ENCODE measurements at regions not wholly inside any gene's neighbourhood (a gene's known extent, or its start where the extent isn't known, plus 50 kb on each side); places are given as distances from the start of the nearest gene placed in this dataset.
"Not testable (repeated sequence)": the region's sequence is repeated elsewhere in the genome, so short reads cannot be mapped to it uniquely, and the experiment has no call there.

- Histone ChIP-seq H3K9me3 (ENCODE audit: low read length) (no peaks in the 10 kb centered on the region), H3K27me3 (ENCODE audit: control insufficient read depth in 1 of 2, insufficient read depth in 2 of 2, low read length in 2 of 2) (no peaks in the 10 kb centered on the region), H3K4me1 (ENCODE audit: insufficient read depth, low read length) (no peaks in the 10 kb centered on the region), H3K9ac (ENCODE audit: low read length) (no peak overlapping the region), H3K27ac (ENCODE audit: low read depth, low read length) (no peak overlapping the region), H3K36me3 (ENCODE audit: insufficient read depth, low read length) (no peaks in the 10 kb centered on the region), H3K4me3 (ENCODE audit: low read depth in 1 of 2, low read length in 2 of 2) (no peak overlapping the region)
These were observed 229.9 kb upstream of the DAB2 start for GRCh38 chr5:39654715-39655114.

GRCh38 chr5:39652481-39652880, 227.7 kb upstream of the DAB2 start:
- not testable (repeated sequence) for H3K27me3 ChIP-seq (ENCODE audit: control insufficient read depth in 1 of 2, insufficient read depth in 2 of 2, low read length in 2 of 2); H3K4me1 ChIP-seq (ENCODE audit: insufficient read depth, low read length); H3K4me3 ChIP-seq (ENCODE audit: low read depth in 1 of 2, low read length in 2 of 2); H3K9me3 ChIP-seq (ENCODE audit: low read length); H3K27ac ChIP-seq (ENCODE audit: low read depth, low read length); H3K36me3 ChIP-seq (ENCODE audit: insufficient read depth, low read length); H3K9ac ChIP-seq (ENCODE audit: low read length)

GRCh38 chr5:39652036-39652435, 227.3 kb upstream of the DAB2 start:
- Histone ChIP-seq H3K36me3 (ENCODE audit: insufficient read depth, low read length) (no peaks in the 10 kb centered on the region), H3K9ac (ENCODE audit: low read length) (no peak overlapping the region), H3K27me3 (ENCODE audit: control insufficient read depth in 1 of 2, insufficient read depth in 2 of 2, low read length in 2 of 2) (no peaks in the 10 kb centered on the region), H3K4me1 (ENCODE audit: insufficient read depth, low read length) (no peaks in the 10 kb centered on the region), H3K27ac (ENCODE audit: low read depth, low read length) (no peak overlapping the region), H3K4me3 (ENCODE audit: low read depth in 1 of 2, low read length in 2 of 2) (no peak overlapping the region), H3K9me3 (ENCODE audit: low read length) (no peaks in the 10 kb centered on the region)

GRCh38 chr5:39650008-39650762, 225.4 kb upstream of the DAB2 start:
- Histone ChIP-seq H3K4me3 (ENCODE audit: low read depth in 1 of 2, low read length in 2 of 2) (no peak overlapping the region), H3K9me3 (ENCODE audit: low read length) (no peaks in the 10 kb centered on the region), H3K36me3 (ENCODE audit: insufficient read depth, low read length) (no peaks in the 10 kb centered on the region), H3K27me3 (ENCODE audit: control insufficient read depth in 1 of 2, insufficient read depth in 2 of 2, low read length in 2 of 2) (no peaks in the 10 kb centered on the region), H3K27ac (ENCODE audit: low read depth, low read length) (no peak overlapping the region), H3K4me1 (ENCODE audit: insufficient read depth, low read length) (no peaks in the 10 kb centered on the region), H3K9ac (ENCODE audit: low read length) (no peak overlapping the region)

- Histone ChIP-seq H3K36me3 (ENCODE audit: insufficient read depth, low read length) (no peaks in the 10 kb centered on the region), H3K4me3 (ENCODE audit: low read depth in 1 of 2, low read length in 2 of 2) (no peak overlapping the region), H3K27me3 (ENCODE audit: control insufficient read depth in 1 of 2, insufficient read depth in 2 of 2, low read length in 2 of 2) (no peaks in the 10 kb centered on the region), H3K9ac (ENCODE audit: low read length) (no peak overlapping the region), H3K4me1 (ENCODE audit: insufficient read depth, low read length) (no peaks in the 10 kb centered on the region), H3K9me3 (ENCODE audit: low read length) (no peaks in the 10 kb centered on the region), H3K27ac (ENCODE audit: low read depth, low read length) (no peak overlapping the region)
These were observed 224.1 kb upstream of the DAB2 start for GRCh38 chr5:39648848-39649227.

- Histone ChIP-seq H3K36me3 (ENCODE audit: insufficient read depth, low read length) (no peaks in the 10 kb centered on the region), H3K27me3 (ENCODE audit: control insufficient read depth in 1 of 2, insufficient read depth in 2 of 2, low read length in 2 of 2) (no peaks in the 10 kb centered on the region), H3K9ac (ENCODE audit: low read length) (no peak overlapping the region), H3K4me3 (ENCODE audit: low read depth in 1 of 2, low read length in 2 of 2) (no peak overlapping the region), H3K27ac (ENCODE audit: low read depth, low read length) (no peak overlapping the region), H3K9me3 (ENCODE audit: low read length) (no peaks in the 10 kb centered on the region), H3K4me1 (ENCODE audit: insufficient read depth, low read length) (no peaks in the 10 kb centered on the region)
These were observed 223.5 kb upstream of the DAB2 start for GRCh38 chr5:39648085-39648847.

- Histone ChIP-seq H3K27ac (ENCODE audit: low read depth, low read length) (no peak overlapping the region), H3K27me3 (ENCODE audit: control insufficient read depth in 1 of 2, insufficient read depth in 2 of 2, low read length in 2 of 2) (no peaks in the 10 kb centered on the region), H3K36me3 (ENCODE audit: insufficient read depth, low read length) (no peaks in the 10 kb centered on the region), H3K9me3 (ENCODE audit: low read length) (no peaks in the 10 kb centered on the region), H3K9ac (ENCODE audit: low read length) (no peak overlapping the region), H3K4me1 (ENCODE audit: insufficient read depth, low read length) (no peaks in the 10 kb centered on the region), H3K4me3 (ENCODE audit: low read depth in 1 of 2, low read length in 2 of 2) (no peak overlapping the region)
These were observed 215.8 kb upstream of the DAB2 start for GRCh38 chr5:39640552-39640951.

GRCh38 chr5:39639618-39640089, 214.9 kb upstream of the DAB2 start:
- Histone ChIP-seq H3K4me1 (ENCODE audit: insufficient read depth, low read length) (no peaks in the 10 kb centered on the region), H3K36me3 (ENCODE audit: insufficient read depth, low read length) (no peaks in the 10 kb centered on the region), H3K9me3 (ENCODE audit: low read length) (no peaks in the 10 kb centered on the region), H3K4me3 (ENCODE audit: low read depth in 1 of 2, low read length in 2 of 2) (no peak overlapping the region), H3K27ac (ENCODE audit: low read depth, low read length) (no peak overlapping the region), H3K27me3 (ENCODE audit: control insufficient read depth in 1 of 2, insufficient read depth in 2 of 2, low read length in 2 of 2) (no peaks in the 10 kb centered on the region), H3K9ac (ENCODE audit: low read length) (no peak overlapping the region)

GRCh38 chr5:39638813-39639212, 214.0 kb upstream of the DAB2 start:
- Histone ChIP-seq H3K9me3 (ENCODE audit: low read length) (no peaks in the 10 kb centered on the region), H3K27ac (ENCODE audit: low read depth, low read length) (no peak overlapping the region), H3K4me3 (ENCODE audit: low read depth in 1 of 2, low read length in 2 of 2) (no peak overlapping the region), H3K36me3 (ENCODE audit: insufficient read depth, low read length) (no peaks in the 10 kb centered on the region), H3K4me1 (ENCODE audit: insufficient read depth, low read length) (no peaks in the 10 kb centered on the region), H3K9ac (ENCODE audit: low read length) (no peak overlapping the region), H3K27me3 (ENCODE audit: control insufficient read depth in 1 of 2, insufficient read depth in 2 of 2, low read length in 2 of 2) (no peaks in the 10 kb centered on the region)

GRCh38 chr5:39633057-39633456, 208.3 kb upstream of the DAB2 start:
- Histone ChIP-seq H3K27ac (ENCODE audit: low read depth, low read length) (no peak overlapping the region), H3K9ac (ENCODE audit: low read length) (no peak overlapping the region), H3K9me3 (ENCODE audit: low read length) (no peaks in the 10 kb centered on the region), H3K27me3 (ENCODE audit: control insufficient read depth in 1 of 2, insufficient read depth in 2 of 2, low read length in 2 of 2) (no peaks in the 10 kb centered on the region), H3K36me3 (ENCODE audit: insufficient read depth, low read length) (no peaks in the 10 kb centered on the region), H3K4me1 (ENCODE audit: insufficient read depth, low read length) (no peaks in the 10 kb centered on the region), H3K4me3 (ENCODE audit: low read depth in 1 of 2, low read length in 2 of 2) (no peak overlapping the region)

- no peaks in the 10 kb centered on the region for H3K4me1 ChIP-seq (ENCODE audit: insufficient read depth, low read length)
- no peaks in the 10 kb centered on the region for H3K36me3 ChIP-seq (ENCODE audit: insufficient read depth, low read length)
- H3K27ac ChIP-seq (ENCODE audit: low read depth, low read length), result no peak overlapping the region
- no peaks in the 10 kb centered on the region for H3K27me3 ChIP-seq (ENCODE audit: control insufficient read depth in 1 of 2, insufficient read depth in 2 of 2, low read length in 2 of 2)
- H3K4me3 ChIP-seq (ENCODE audit: low read depth in 1 of 2, low read length in 2 of 2), result no peak overlapping the region
- no peaks in the 10 kb centered on the region for H3K9me3 ChIP-seq (ENCODE audit: low read length)
- no peak overlapping the region for H3K9ac ChIP-seq (ENCODE audit: low read length)
These were observed 207.2 kb upstream of the DAB2 start for GRCh38 chr5:39631958-39632357.

- H3K9me3 ChIP-seq (ENCODE audit: low read length), result no peaks in the 10 kb centered on the region
- no peak overlapping the region for H3K4me3 ChIP-seq (ENCODE audit: low read depth in 1 of 2, low read length in 2 of 2)
- H3K36me3 ChIP-seq (ENCODE audit: insufficient read depth, low read length), result no peaks in the 10 kb centered on the region
- H3K27ac ChIP-seq (ENCODE audit: low read depth, low read length), result no peak overlapping the region
- no peaks in the 10 kb centered on the region for H3K4me1 ChIP-seq (ENCODE audit: insufficient read depth, low read length)
- H3K27me3 ChIP-seq (ENCODE audit: control insufficient read depth in 1 of 2, insufficient read depth in 2 of 2, low read length in 2 of 2), result no peaks in the 10 kb centered on the region
- no peak overlapping the region for H3K9ac ChIP-seq (ENCODE audit: low read length)
These were observed 205.2 kb upstream of the DAB2 start for GRCh38 chr5:39629946-39630345.
